ENCODE measurements at regions not wholly inside any gene's neighbourhood (a gene's known extent, or its start where the extent isn't known, plus 50 kb on each side); places are given as distances from the start of the nearest gene placed in this dataset.

- no peak for FAIRE-seq
Measured at GRCh38 chr1:95371666-95372282, 137.8 kb downstream of the RWDD3 start.

GRCh38 chr1:95375174-95375573 is 141.2 kb downstream of the RWDD3 start:
- FAIRE-seq, result no peak

- FAIRE-seq, result no peak
Measured at GRCh38 chr1:95380909-95381308, 146.9 kb downstream of the RWDD3 start.

- no peak for FAIRE-seq
Measured at GRCh38 chr1:95382000-95382786, 148.2 kb downstream of the RWDD3 start.

GRCh38 chr1:95383111-95383510 is 149.1 kb downstream of the RWDD3 start:
- FAIRE-seq, result no peak

GRCh38 chr1:95384567-95384966 is 150.6 kb downstream of the RWDD3 start:
- no peak for FAIRE-seq

- no peak for FAIRE-seq
Measured at GRCh38 chr1:95386371-95386770, 152.4 kb downstream of the RWDD3 start.

GRCh38 chr1:95386915-95387314 is 152.9 kb downstream of the RWDD3 start:
- FAIRE-seq, result no peak

GRCh38 chr1:95388031-95388430 is 154.0 kb downstream of the RWDD3 start:
- FAIRE-seq, result no peak

- no peak for FAIRE-seq
Measured at GRCh38 chr1:95393434-95393833, 159.4 kb downstream of the RWDD3 start.

GRCh38 chr1:95396557-95396956 is 162.5 kb downstream of the RWDD3 start:
- no peak for FAIRE-seq

GRCh38 chr1:95402780-95403179 is 168.8 kb downstream of the RWDD3 start:
- no peak for FAIRE-seq

GRCh38 chr1:95406279-95406678 is 172.3 kb downstream of the RWDD3 start:
- FAIRE-seq, result no peak

GRCh38 chr1:95407131-95407885 is 173.3 kb downstream of the RWDD3 start:
- FAIRE-seq, result no peak

GRCh38 chr1:95407886-95408291 is 173.9 kb downstream of the RWDD3 start:
- FAIRE-seq, result no peak

GRCh38 chr1:95408507-95409136 is 174.6 kb downstream of the RWDD3 start:
- FAIRE-seq, result no peak

GRCh38 chr1:95409276-95409675 is 175.3 kb downstream of the RWDD3 start:
- FAIRE-seq, result no peak

- no peak for FAIRE-seq
Measured at GRCh38 chr1:95409901-95410300, 175.9 kb downstream of the RWDD3 start.

GRCh38 chr1:95415146-95415545 is 181.1 kb downstream of the RWDD3 start:
- no peak for FAIRE-seq

GRCh38 chr1:95426772-95427171 is 192.8 kb downstream of the RWDD3 start:
- FAIRE-seq, result no peak

- FAIRE-seq, result no peak
Measured at GRCh38 chr1:95427525-95427924, 193.5 kb downstream of the RWDD3 start.

- FAIRE-seq, result no peak
Measured at GRCh38 chr1:95431235-95431634, 197.2 kb downstream of the RWDD3 start.

- FAIRE-seq, result no peak
Measured at GRCh38 chr1:95435611-95436010, 201.6 kb downstream of the RWDD3 start.
